LNCaP clone FGC (cell line): ENCODE measurements at regions not wholly inside any gene's neighbourhood (a gene's known extent, or its start where the extent isn't known, plus 50 kb on each side); places are given as distances from the start of the nearest gene placed in this dataset.

Experiments used
- DNase-seq: peaks from one replicate; pipeline ENCODE4 v3.0.0-alpha.2; 2011; ENCODE audit warnings: low read depth
- H3K4me3 ChIP-seq: 2 replicates; pipeline ENCODE4 v1.5.1; 2011; ENCODE audit warnings: mild to moderate bottlenecking, low read depth, low read length, control low read depth
- TF ChIP-seq, protein P1 (sequence below): IDR thresholded peaks from 2 replicates; pipeline ENCODE4 v1.5.1; 2012; ENCODE audit warnings: mild to moderate bottlenecking; ENCODE audit not compliant: control insufficient read depth, insufficient read depth; ENCODE audit errors: extremely low read depth

DNA sequence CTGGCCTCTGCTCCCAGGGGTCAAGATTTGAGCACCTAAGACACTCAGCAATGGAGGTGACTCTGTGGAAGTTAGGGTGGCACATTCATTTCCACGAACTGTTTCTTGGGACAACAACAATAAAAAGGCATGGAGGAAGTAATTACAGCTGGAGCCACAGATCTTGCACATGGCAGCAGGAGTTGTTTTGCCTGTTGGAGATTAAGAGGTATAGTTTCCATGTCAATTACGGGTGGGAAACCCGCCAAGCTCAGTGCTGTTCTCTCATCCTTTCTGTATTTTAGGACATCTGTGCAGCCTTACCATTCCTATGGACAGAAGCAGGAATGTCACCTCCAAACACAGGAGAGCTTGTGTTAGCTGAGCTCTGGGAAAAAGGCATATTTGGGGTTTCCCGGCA is 201.2 kb downstream of the SNX10 start:
- H3K4me3 ChIP-seq, result no peak overlapping the region
- DNase-seq, result no peak
- TF ChIP-seq, protein P1, sequence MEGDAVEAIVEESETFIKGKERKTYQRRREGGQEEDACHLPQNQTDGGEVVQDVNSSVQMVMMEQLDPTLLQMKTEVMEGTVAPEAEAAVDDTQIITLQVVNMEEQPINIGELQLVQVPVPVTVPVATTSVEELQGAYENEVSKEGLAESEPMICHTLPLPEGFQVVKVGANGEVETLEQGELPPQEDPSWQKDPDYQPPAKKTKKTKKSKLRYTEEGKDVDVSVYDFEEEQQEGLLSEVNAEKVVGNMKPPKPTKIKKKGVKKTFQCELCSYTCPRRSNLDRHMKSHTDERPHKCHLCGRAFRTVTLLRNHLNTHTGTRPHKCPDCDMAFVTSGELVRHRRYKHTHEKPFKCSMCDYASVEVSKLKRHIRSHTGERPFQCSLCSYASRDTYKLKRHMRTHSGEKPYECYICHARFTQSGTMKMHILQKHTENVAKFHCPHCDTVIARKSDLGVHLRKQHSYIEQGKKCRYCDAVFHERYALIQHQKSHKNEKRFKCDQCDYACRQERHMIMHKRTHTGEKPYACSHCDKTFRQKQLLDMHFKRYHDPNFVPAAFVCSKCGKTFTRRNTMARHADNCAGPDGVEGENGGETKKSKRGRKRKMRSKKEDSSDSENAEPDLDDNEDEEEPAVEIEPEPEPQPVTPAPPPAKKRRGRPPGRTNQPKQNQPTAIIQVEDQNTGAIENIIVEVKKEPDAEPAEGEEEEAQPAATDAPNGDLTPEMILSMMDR, result no peak

DNA sequence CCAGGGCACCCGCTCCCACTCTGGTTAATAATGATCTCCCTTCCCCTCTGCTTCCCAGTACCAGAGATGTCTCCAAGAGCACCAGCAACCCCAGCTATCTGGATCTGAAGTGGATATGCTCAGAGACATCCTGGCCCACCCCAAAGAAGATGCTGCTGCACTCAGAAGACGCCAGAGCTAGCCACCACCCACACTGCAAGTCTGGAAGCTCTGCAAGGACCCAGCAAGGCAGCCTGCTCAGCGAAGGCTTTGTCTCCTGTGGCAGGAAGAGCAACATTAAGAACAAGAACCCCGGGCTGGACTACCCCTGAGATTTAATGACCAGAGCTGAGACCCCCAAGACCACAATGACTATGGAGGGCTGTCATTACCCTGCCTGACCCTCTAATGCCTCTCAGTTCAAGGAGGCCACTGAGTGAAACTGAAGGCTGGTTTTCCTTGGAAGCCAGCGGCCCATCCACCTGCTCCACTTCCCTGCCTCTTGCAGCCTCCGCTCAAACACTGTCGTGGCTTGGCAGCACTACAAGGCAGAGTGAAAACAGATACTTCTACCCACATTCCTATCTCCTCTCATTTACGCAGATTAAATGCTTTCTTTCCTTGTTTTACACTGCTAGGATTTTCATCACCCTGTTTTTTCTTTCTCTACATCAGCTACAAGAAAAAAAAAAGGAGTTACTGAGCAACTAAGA is 202.2 kb downstream of the SNX10 start:
- TF ChIP-seq, protein P1, result no peak
- no peak for DNase-seq

DNA sequence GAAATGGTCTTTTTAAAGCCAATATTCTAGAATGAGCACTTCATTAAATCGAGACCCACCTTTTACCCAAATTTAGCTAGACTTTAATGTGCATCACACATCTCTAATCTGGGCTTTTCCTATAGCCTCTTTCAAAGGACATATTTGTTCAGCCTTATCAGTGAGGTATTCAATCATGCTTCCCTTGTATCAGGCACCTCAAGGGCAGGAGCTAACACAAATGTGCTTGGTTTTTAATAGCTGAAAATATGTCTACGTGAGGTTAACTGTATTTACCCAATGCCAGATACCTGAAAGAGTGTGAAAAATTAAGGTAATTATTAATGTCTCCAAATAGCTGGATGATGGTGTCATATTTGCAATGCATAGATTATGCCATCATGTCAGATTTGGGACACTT is 203.9 kb downstream of the SNX10 start:
- no peak for DNase-seq
- H3K4me3 ChIP-seq, result no peak overlapping the region
- TF ChIP-seq, protein P1, result no peak

More for the DNA sequence above, 202.2 kb downstream of the SNX10 start:
- no peak overlapping the region for H3K4me3 ChIP-seq

DNA sequence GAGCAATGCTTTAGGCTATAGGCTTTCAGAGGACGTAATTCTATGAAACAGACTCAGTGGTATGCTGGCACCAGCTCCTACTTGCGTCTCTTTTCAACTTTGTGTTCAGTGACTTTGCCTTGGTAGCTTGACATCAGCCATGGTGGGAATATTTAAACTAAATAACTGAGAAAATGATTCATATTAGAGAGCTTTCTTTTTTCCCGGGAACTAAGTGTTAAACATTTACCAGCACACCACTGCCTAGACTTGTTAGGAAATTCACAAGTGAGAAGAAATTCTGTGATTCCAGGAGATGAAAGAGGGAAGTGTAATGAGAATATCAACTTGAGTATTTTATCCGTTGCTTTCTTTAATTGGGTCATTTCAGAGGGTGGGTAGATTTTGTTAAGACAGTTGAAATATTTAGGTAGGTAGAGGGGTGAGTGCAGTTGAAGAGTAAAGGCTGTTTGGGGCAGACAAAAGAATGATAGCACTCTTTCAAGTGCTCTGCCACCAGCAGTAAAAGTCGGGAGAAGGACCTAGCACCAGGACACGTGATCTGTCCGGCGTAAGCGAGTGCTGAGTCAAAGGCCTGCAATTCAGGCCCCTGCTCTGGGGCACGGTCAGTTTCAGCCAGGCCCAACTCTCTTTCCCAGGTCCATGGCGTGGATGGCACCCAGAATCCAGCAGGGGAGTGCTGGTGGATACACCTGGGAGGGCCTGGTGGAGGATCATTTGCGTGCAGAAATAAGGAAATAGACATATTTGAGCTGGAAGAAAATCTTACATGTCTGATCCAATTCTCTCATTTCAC is 206.3 kb downstream of the SNX10 start:
- H3K4me3 ChIP-seq, result no peak overlapping the region
- TF ChIP-seq, protein P1, result no peak
- DNase-seq, result no peak

DNA sequence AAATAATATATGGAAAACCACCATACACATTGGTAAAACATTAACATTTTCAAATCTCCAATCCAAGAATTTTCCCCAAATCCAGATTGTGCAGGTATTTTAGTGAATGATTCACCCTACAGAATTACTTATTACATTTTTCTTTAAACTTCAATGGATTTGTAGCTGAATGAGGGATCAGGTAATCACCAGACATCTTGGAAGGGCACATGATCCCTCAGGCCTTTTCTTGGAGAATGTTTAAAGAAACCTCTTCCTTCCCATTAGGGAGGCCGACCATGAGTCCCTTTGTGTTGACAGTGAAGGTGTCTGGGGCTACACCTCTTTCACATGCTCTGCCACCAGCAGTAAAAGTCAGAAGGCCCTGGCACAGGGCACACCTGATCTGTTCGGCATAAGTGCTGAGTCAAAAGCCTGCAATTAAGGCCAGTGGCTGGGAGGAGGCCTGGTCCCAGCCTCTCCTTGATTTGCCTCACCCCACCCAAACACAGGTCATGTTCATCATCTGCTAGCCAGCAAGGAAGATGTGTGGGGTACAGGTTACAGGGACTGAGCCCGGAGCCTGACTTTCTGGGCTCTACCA is 207.7 kb downstream of the SNX10 start:
- no peak for DNase-seq
- H3K4me3 ChIP-seq, result no peak overlapping the region
- TF ChIP-seq, protein P1, result no peak

DNA sequence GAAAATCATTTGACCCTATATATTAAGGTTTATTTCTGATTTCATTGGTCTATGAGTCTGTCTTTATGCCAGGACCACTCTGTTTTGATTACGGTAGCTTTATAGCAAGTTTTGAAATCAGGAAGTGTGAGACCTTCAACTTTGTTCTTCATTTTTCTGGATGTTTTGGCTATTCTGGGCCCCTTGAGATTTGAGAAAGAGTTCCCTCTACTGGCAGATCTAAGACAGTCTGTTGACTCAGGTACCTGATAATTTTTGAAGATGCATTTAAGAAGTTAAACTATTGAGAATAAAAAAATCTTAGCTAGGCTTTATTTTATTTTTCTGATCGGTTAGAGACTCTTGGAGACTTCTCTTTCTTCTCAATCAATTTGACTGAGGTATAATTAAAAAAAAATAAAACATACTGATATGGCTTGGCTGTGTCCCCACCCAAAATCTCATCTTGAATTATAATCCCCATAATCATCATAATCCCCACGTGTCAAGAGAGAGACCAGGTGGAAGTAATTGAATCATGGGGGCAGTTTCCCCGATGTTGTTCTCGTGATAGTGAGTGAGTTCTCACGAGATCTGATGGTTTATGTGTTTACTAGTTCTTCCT is 209.2 kb downstream of the SNX10 start:
- TF ChIP-seq, protein P1, result peak; percentile 61
- DNase-seq, result no peak
- no peak overlapping the region for H3K4me3 ChIP-seq
